GM19468 (cell line): ENCODE measurements at regions not wholly inside any gene's neighbourhood (a gene's known extent, or its start where the extent isn't known, plus 50 kb on each side); places are given as distances from the start of the nearest gene placed in this dataset.

Source experiments
- ATAC-seq: cut with Tn5 transposase; IDR thresholded peaks from one replicate; pipeline ENCODE4 v1.9.1; 2021; ENCODE audit warnings: mild to moderate bottlenecking, moderate library complexity, moderate number of reproducible peaks; ENCODE audit not compliant: unreplicated experiment; ENCODE audit errors: extremely low read depth

DNA sequence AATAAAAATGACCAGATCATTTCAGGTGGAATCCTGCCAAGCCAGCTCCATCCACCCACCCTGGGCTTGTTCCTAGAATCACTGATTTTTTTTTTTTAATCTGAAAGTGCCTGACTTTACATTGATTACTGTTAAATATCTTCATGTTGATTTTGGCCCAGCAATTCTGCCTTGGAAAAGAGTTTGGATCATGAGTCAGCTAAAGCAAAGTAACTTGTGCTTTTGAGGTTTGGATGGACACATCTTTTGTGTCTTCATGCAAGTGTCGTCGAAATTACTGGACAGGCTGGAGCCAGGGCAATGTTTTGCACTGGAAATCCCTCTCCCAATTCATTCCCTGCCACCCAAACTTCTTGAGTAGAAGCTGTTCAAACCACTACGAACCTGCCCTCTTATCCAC lies 164.0 kb upstream of the SYT13 start:
- no peak for ATAC-seq

DNA sequence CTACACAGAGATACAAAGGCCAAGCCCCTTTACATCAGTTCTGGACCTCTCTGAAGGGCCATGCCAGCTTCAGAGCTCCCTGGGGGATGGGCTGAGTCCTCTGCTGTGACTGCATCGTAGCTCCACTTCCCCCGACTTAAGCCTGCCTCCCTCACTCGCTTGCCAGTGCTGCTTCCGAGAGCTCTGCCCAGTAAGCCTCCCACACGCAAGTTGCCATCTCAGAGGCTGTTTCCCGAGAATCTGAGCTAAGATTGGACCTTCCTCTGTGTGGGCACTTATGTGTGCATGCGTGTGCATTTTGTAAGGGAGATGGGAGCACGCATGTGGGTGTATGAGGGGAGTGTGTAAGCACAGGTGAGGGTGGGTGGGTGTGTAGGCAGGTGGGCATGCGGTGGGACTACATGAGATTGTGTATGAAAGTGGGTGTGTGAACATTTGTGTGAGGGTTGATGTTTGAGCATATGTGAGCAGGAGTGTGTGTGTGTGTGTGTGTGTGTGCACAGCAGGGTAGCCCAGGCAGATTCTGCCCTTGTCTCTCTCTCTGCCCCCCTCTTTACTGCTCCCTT lies 163.0 kb upstream of the SYT13 start:
- ATAC-seq: no peak

DNA sequence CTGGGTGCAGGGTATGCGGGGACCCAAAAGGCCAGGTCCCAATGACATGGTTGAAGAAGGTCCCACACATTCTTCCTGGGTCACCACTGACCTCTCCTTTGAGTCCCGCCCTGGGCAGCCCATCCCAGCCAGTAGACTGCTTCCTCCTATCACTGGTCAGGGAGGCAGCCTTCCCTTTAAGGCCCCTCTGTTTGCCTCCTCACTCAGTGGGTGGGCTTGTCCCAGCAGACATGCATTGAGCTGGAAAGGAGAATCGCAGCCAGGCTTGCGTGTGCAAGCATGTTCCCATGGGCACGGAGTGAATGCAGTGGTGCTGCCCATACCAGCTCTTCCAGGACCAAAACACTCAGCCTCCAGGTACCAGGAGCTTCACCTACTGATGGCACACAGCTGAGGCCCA lies 162.4 kb upstream of the SYT13 start:
- ATAC-seq: no peak

DNA sequence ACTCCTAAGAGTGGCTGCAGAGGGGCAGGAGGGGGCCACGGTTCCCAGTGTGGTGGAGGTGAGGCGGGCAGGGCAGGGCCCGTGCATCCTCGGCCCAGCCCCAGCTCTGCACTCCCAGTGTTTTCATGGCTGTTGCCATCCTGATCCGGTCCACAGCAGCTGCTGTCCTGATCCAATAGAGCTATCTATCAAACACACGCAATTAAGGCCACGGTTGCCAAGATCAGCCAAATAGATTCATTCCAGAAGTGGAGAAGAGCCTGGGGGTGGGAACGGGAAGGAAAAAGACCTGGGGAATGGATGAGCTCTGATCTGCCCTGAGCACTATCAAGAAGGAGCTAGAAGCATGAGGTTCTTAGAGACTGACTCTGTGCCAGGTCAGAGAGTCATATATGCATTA lies 160.9 kb upstream of the SYT13 start:
- no peak for ATAC-seq

DNA sequence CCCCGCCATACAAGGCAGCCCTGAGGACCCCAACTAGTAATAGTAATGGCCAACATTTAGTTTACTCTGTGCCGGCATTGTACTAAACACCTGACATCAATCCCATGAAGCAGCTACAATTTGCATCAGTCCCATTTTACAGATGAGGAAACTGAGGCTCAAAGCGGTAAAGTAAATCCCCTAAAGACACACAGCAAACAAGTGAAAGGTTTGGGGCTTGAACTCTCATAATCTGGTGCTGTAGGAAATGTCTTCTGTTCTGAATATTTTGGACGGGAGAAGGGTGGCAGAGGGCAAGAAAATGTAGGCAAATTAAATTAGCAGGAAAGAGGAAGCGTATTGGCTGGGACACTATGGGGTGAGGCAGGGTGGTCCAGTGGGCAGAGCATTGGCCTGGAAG lies 160.3 kb upstream of the SYT13 start:
- ATAC-seq: no peak

DNA sequence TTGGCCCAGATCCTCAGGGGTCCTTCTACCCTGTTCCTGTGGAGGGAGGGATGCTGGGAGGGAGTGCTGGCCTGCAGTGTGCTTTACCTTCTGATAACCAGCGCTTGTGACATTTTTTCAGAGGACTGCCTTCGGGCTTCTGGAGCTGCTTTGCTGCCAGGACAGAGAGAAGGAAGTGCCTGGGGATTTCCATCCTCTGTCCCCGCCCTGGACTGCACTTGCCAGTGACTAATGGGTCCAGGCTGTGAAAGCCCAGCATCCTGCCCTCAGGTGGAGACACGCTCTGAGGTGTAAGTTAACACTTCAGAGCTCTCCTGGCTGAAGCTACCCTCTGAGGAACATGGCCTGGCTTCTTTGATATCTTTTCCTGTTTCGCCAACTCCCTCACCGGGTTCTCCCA lies 158.7 kb upstream of the SYT13 start:
- no peak for ATAC-seq

DNA sequence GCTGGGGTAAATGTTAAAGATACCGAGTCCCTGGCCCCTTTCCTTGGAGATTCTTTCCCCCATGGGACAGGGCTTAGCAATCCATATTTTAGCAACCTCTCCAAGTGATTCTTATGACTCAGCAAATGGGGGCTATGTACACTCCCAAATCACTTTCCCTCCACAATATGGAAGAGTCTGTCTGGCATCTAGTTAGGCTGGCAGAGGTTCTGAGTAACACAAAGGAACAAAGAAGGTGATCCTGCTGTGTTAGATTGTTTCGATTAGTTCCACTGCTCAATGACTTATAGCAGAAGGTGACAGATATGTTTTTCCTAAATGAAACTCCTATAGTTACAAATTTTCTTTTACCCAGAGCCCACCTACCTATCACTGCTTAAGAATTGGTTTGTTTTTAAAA lies 154.0 kb upstream of the SYT13 start:
- ATAC-seq: no peak

DNA sequence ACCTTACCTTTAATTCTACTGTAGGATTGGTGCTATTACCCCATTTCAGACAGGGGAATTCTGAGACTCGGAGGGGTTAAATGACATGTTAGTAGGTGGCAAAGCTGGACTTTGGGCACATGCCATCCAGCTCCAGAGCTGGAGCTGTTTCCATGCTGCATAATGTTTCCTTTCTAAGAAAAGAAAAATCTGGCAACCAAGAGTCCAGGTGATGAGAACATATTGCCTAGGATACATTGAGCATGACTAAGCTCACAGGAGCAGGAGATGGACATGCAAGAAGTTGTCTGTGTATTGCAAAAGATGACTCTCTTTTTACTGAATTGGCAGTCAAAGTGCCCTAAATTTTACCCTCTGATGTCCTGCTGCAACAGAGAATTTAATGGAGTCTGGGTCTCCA lies 150.8 kb upstream of the SYT13 start:
- no peak for ATAC-seq

DNA sequence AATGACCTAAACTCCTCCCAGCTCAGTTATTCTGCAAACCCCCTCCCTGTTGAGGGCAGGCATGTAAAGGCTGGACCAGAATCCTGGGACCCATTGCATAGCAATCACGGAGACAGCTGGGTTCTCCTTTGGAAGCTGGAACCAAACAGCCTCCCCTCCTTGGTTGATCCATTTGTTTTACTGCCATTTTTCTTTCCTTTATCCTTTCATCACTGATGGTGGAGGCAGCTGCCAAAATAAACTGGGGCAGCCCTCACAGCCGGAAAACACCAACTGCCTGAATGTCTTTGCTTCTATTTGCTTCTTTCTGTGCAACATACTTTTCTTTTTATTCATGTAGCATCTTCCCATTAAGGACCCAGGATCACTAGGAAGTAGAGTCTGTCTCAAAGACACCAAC lies 150.0 kb upstream of the SYT13 start:
- no peak for ATAC-seq

DNA sequence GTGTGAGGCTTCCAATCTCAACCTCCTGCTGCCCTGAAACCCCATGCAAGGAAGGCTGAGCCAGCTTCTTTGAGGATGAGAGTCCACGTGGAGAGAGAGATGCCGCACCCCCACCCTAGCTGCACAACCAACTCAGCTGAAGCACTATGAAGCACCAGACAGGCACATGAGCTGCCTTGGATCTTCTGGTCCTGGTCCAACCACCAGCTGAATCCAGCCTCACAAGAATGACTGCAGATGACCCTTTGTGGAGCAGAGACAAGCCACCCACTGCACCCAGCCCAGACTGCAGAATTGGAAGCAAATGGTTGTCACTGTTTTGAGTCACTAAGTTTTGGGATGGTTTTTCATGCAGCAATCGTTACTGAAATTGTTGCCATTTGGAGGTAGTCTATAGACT lies 149.6 kb upstream of the SYT13 start:
- ATAC-seq: no peak

DNA sequence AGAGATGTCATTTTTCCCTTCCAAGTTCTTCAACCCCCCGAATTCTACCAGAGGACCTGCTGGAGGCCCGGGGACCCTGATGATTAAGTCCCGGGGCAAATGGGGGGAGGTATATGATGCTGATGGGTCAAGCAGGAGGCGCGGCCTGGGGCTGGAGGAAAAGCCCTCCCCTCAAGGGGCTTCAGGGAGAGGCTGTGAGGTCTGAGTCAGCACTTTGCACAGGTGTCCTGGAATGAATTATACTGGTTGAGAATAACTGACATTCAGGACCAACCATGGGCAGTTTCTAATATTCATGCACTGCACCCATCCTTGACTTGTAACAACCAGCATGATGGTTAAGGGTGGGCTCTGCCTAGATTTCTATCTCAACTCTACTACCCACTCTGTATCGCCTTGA lies 146.8 kb upstream of the SYT13 start:
- no peak for ATAC-seq

DNA sequence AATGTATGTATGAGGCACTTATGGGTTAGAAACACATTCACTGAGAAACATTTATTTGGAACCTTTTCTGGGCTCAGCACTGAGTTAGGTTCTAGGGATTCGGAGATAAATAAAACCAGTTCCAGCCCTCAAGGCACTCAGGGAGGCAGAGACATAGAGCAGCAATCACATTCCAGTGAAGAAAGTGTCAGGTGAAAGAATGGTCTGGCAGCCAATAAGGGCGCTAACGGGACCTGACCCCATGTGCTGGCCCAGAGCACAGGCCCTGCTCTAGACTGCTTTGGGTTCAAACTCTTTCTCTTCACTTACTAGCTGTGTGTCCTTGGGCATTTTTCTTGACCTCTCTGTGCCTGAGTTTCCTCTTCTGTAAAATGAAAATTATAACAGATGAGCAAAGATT lies 146.0 kb upstream of the SYT13 start:
- no peak for ATAC-seq

DNA sequence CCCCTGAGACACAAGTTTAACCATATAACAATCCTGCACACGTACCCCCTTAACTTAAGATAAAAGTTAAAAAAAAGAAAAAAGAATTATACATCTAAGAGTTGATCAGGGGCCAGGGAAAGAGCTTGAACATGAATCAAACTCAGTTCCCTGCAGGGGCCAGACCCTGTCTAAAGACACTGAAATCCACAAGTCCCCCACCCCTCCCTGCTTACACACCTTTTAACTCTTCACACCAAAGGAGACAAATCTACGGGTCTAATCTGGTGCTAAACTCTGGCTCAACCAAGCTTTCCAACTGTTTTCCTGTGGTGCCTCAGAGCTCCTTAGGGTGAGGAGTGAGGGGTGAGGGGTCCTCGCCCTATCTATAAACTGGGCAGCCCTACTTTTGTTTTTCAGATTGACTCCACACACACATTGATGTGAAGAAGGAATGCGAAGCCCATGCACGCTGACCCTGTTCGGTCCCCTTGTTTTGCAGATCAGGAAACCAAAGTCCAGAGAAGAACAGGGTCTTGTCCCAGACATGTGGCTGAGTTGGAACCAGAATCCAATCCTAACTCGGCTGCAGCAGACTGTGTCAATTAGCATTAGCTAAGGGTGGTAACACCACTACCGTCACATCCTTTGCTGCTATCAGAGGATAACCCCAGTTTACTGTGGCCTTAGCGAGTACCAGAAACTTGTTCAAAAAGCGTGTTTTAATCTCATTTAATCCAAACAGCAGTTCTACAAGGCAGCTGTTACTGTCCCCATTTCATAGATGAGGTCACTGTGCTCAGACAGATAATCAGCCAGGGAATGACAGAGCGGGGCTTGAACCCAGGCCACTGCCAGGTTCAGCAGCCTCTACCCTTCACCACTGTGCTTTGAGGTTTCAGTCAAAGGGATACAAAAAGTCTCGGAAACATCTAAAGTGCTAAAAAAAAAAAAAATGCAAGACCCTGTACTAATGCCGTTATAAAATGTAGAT lies 145.2 kb upstream of the SYT13 start:
- no peak for ATAC-seq

DNA sequence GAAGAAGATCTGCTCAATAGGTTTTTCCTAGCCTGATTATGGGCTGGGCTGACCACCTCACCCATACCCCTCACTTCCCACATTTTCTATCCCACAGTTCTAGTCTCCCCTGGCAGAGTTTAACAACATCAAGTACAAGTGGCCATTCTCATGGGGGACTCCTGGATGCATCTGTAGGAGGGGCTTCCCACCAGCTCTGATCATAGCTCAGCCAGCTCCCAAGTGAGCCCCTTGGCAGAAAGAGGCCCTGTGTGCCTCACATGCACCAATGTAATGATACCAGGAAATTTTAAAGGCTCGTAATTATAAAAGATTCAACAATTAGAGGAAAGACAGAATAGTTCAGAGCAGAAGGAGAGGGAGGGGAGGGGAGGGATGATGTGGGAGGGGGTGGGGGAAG lies 144.2 kb upstream of the SYT13 start:
- ATAC-seq: no peak

DNA sequence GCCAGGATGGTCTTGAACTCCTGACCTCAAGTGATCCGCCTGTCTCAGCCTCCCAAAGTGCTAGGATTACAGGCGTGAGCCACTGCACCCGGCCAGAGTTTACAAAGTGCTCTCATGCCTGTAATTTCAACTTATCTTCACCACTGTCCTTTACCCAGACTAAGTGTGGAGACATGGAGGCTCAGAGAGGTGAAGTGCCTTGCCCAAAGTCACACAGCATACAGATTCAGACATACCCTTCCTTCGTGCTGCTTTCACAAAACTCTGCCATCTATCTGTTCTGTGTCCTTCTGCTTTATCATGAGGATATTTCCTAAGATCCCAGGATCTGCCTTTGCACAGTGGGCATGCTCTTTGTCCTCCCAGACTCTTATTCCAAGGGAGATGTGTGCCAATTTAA lies 143.6 kb upstream of the SYT13 start:
- ATAC-seq: no peak

DNA sequence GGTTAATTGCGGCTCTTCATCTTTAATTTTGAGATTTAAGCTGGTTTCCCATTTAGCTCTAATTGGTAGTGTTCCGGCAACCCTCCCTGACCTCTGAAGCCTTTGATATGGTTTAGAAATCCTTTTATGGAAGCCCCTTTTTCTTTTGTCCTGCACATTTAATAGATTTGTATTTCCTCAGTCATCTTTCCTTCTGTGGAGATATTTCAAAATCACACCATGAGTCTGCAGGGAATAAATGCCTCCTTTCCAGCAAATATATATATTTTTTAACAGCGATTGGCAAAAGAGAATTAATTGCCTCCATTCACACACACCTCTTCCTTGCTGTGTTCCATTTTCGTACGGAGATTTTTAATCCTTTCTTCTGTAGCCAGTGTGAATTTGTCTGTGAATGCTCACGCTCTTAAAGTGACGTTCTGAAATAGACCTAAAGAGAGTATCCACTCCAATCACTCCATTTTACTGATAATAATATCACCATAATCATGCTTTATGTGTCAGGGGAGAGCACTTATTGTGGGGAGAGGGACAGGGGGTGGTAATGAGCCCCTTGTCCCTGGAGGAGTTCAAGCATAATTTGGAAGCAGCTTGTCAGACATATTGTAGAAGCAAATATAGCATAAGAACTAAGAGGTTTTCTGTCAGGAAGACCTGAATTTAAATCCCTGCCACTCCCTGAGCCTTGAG lies 142.5 kb upstream of the SYT13 start:
- no peak for ATAC-seq

DNA sequence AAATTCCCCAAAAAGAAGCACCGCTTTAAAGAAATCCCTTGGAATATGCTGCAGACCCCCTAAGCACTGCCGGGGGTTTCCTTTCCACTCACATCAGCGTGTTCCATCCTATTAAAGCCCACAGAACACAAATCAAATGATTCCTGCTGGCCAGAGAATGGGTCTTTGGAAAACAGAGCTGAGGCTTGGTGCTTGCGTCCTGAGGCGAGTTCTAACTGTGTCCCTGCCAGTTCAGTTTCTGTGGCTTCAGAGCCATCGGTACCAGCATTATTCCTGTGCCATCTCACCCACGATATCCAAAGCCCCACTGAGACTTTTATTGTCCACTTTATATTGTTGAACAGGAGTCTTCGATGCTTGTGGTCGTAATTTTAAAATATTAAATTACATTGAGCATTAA lies 142.0 kb upstream of the SYT13 start:
- no peak for ATAC-seq

DNA sequence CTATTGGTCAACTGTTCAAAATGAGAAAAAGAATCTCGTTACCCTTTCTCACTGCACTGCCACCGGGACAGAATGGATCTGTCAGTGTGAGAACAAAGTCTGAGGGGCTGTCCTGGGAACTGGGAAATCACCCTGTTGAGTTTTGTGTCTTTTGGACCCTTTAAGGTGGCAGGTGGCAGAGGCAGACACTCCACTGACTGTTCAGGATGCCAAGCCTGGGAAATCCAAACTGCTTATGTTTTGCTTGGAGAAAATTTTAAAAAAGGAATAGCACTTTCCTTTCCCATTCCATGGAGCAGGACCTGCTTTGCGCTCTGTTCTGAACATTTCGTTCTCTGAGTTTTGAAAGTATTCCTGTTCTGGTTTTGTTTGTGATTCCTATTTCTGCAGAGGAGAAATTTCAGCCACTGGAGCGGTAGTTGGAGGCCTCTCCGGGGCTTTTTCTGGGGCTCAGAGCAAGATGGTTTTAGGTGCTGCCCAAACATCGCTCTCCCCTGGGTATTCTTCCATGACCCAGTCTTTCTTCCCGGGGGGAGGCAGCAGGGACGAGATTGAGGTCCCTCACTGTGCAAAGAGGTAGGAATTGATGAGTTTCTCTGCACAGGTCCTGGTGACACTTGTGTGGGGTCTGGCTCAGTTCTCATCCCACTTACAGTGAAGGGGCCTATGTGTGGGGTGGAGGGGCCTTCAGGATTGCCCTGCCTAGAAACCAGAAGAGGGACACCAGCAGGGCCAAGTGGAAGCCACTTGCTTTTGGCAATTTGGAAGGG lies 138.5 kb upstream of the SYT13 start:
- no peak for ATAC-seq

DNA sequence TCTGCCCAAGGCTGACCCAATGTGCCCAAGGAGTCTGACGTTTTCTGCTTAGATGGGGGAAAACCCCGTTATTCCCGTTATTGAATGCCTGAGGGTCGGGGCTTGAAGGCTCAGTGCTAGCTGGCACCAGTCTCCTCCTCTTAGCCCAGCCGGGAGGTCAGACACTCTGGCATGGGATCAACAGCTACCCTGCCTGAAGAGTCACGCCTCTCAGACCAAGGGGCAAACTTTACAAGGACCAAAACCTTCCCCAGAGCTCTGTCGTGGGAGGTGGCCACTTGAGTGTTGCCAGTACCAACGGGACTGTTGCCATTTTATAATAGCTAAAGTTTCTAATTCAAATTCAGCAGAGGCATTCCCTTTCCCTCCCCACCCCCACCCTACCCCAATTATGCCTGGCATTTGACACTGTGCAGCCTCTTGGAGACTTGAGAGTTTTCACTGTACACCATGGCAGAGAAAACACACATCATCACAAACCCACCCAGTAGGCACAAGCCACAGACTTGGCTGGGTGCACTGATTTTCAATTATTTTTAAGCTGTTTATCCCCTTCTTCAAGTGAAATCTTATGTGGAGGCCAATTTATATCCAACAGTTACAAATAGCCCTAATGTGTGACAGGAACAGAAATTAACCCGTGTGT lies 137.5 kb upstream of the SYT13 start:
- no peak for ATAC-seq

DNA sequence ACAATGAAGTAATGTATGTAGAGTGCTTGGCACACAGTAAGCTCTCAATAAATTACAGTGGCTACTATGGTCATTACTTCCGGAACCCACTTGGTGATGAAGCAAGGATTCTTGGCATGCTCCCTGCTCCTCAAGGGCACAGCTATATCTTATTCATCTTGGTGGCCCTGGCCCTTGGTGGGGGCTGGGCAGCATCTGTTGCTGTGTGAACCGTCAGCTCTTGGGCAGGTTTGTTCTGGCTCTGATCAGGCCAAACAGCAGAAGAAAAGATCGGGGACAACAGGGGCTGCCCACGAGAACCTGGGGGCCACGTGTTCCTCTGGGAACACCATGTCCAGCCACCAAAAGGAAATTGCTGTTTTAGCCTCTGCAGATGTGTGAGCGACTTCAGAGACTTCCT lies 136.9 kb upstream of the SYT13 start:
- no peak for ATAC-seq
